Activated T-cell treated with anti-CD3 and anti-CD28 coated beads, Interleukin-2, amount 50 U/mL, for 72 hours (primary cell): ENCODE measurements at regions not wholly inside any gene's neighbourhood (a gene's known extent, or its start where the extent isn't known, plus 50 kb on each side); places are given as distances from the start of the nearest gene placed in this dataset.
"Not testable (repeated sequence)": the region's sequence is repeated elsewhere in the genome, so short reads cannot be mapped to it uniquely, and the experiment has no call there.

Experiments used
- ATAC-seq, 2 donors: fragments of 150-1000 bp; cut with Tn5 transposase; replicated peaks in 1 of 2; 2 replicates each; pipeline ENCODE4 v1.10.0; 2021; ENCODE audit warnings: moderate library complexity in 2 of 2, mild to moderate bottlenecking in 1 of 2
- DNase-seq, 2 donors: peaks; one replicate each; pipeline ENCODE4 v3.0.0; 2021 to 2022; ENCODE audit warnings: mixed read lengths in 1 of 2
- H3K27ac Mint-ChIP-seq: one replicate; pipeline ENCODE4 v1.8.0; 2022; ENCODE audit warnings: mild to moderate bottlenecking, moderate library complexity, mixed read lengths
- H3K27me3 Mint-ChIP-seq: one replicate; pipeline ENCODE4 v1.8.0; 2022; ENCODE audit warnings: low read depth, mixed read lengths
- H3K36me3 Mint-ChIP-seq, 2 donors: one replicate each; pipeline ENCODE4 v1.8.0; 2022; ENCODE audit warnings: mixed read lengths in 2 of 2, mild to moderate bottlenecking in 1 of 2; ENCODE audit not compliant: insufficient read depth in 2 of 2
- H3K4me1 Mint-ChIP-seq: one replicate; pipeline ENCODE4 v1.8.0; 2022; ENCODE audit warnings: low read depth, mixed read lengths
- H3K4me3 Mint-ChIP-seq, 2 donors: one replicate each; pipeline ENCODE4 v1.8.0; 2022; ENCODE audit warnings: mild to moderate bottlenecking in 2 of 2, mixed read lengths in 2 of 2, moderate library complexity in 2 of 2
- H3K9me3 Mint-ChIP-seq, 2 donors: one replicate each; pipeline ENCODE4 v1.8.0; 2022; ENCODE audit warnings: mixed read lengths in 2 of 2

DNA sequence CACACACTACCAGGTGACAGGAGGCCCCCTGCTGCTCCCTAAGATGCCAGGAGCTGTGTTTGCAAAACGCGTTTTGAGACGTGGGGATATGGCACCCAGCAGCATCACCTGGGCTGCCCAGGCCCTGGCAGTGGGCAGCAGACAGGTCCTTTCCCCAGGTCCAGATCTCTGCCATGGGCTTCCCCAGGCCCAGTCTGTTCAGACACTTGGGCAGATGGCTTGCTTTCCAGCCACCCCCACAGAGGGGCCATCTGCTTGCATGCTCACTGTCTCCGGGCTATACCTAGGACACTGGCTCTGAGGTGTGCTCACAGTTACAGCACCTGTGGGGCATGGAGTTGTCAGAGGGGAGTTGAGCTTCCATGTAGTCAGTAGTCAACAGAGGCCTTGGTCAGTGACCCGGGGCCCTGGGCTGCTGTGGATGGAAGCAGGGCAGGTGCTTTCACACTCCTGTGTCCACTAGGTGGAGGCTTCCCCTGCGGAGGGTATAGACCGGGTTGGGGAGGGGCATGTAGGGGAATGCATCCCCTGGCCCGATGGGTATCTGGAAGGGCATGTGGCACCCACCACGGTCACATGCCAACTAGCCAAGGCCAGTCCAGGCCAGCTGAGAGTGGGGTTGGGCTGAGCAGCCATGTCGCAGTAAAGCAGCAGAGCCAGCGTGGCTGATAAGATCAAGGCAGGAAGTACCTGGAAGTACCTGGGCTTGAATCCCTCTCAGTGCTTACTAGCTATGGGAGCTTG, 185.4 kb upstream of the SLC24A3 start:
- ATAC-seq, result no peak
- peaks cover 0 to 1% of the 10 kb centered on the region in 2 donors for H3K9me3 Mint-ChIP-seq
- H3K27ac Mint-ChIP-seq, result no peak overlapping the region
- no peak overlapping the region for H3K4me3 Mint-ChIP-seq
- H3K4me1 Mint-ChIP-seq, result no peaks in the 10 kb centered on the region
- DNase-seq, result no peak
- H3K27me3 Mint-ChIP-seq, result no peaks in the 10 kb centered on the region
- H3K36me3 Mint-ChIP-seq, result no peaks in the 10 kb centered on the region

DNA sequence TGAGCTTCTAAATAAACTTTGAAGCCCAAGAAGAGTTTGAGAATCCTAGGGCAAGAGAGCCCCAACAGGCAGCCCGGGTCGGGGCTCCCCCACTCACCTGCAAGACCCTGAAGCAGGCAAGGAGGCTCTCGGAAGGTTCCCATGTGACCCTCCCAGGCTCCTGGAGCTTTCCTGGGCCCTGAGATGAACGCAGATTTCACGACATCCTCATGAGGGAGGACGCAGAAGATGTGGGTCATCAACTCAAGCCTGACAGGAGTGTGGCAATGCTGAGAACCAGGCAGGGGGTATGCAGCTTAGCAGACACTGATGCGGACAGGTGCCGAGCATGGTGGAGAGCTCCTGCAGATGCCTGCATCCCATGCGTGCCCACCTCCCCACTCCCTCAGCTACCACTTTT, 184.5 kb upstream of the SLC24A3 start:
- Mint-ChIP-seq H3K27me3 (no peaks in the 10 kb centered on the region), H3K4me1 (no peaks in the 10 kb centered on the region), H3K36me3 (no peaks in the 10 kb centered on the region), H3K9me3 (peaks cover 0 to 1% of the 10 kb centered on the region in 2 donors), H3K4me3 (no peak overlapping the region), H3K27ac (no peak overlapping the region)
- ATAC-seq (no peak), DNase-seq (no peak)

DNA sequence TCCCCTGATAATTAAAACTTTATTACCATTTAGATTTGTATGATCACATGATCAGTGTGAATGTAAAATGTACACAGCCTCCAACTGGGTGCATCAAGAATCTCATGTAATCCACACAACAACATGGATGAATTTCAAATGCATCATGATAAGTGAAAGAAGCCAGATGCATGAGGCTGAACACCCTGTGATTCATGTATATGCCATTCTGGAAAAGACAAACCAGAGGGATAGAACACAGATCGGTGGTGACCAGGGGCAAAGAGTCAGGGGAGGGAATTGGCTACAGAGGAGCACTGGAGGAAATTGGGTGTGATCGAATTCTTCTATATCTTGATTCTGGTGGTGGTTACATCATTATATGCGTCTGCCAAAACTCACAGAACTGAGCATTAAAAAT, 170.7 kb upstream of the SLC24A3 start:
- no peak for DNase-seq
- H3K4me1 Mint-ChIP-seq, result no peaks in the 10 kb centered on the region
- no peaks in the 10 kb centered on the region for H3K27me3 Mint-ChIP-seq
- ATAC-seq, result no peak
- H3K36me3 Mint-ChIP-seq, result no peaks in the 10 kb centered on the region
- no peak overlapping the region for H3K27ac Mint-ChIP-seq
- no peaks in the 10 kb centered on the region for H3K9me3 Mint-ChIP-seq
- no peak overlapping the region for H3K4me3 Mint-ChIP-seq

DNA sequence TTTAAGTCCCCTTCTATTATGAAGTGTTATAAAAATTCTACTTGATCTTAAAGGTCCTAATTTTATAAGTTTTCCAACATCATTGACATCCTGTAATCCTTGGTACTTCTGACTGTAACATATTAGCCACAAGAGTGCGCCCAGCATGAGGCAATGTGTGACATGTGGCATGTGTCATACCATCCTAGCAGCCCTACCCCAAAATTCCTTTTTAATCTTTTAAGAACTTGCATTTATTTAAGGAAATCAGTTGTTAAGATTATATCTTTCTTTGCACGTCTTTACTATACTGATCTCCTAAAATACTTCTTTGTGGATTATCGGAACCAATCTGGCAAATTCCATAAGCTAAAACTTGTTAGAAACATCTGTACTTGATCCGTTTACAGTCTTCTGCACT, 167.1 kb upstream of the SLC24A3 start:
- Mint-ChIP-seq H3K27ac (no peak overlapping the region), H3K4me3 (no peak overlapping the region), H3K9me3 (no peaks in the 10 kb centered on the region), H3K4me1 (no peaks in the 10 kb centered on the region), H3K36me3 (no peaks in the 10 kb centered on the region), H3K27me3 (no peaks in the 10 kb centered on the region)
- DNase-seq (no peak), ATAC-seq (no peak)

DNA sequence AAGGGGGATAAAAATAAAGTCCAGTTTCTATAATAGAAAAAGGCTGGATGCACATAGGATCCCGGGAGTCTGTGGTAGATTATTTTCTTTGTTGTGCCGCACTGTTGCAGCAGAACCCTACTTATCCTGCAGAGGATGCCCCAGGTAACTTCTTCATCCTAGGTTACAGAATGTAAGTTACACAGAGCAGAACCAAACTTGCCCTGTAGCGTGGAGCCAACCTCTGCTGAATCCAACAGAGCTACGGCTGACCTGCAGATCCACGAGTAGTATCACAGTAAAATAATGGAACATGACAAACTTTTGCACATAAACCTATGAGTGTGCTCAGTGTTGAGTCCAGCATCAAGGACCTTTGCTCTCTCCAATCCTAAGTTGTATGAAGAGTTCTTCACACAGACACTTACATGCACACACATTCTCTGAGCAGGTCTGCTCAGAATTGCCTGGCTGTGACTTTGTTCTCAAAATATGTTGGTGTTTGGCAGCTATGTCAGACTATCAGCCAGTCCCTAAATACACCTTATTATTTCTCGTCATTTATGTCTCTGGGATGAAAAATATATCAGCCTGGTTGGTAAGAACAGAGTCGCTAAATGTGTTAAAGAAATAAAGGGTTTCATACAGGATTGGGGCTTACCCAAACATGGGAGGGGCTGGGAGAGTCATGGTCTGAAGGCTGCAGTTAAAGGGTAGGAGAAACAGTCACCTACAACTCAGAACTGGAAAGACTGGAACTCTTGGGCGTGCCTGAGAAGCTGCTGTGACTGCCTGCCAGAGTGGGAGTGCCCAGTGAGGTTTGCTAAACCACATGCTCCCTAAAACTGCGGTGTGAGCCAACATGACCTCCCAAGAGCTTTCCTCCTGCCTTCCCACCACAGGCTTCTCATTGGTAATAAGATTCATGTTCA, 165.1 kb upstream of the SLC24A3 start:
- no peaks in the 10 kb centered on the region for H3K36me3 Mint-ChIP-seq
- H3K4me1 Mint-ChIP-seq, result no peaks in the 10 kb centered on the region
- H3K4me3 Mint-ChIP-seq, result no peak overlapping the region
- no peaks in the 10 kb centered on the region for H3K9me3 Mint-ChIP-seq
- H3K27ac Mint-ChIP-seq, result no peak overlapping the region
- DNase-seq (no peak), ATAC-seq (no peak)
- no peaks in the 10 kb centered on the region for H3K27me3 Mint-ChIP-seq

DNA sequence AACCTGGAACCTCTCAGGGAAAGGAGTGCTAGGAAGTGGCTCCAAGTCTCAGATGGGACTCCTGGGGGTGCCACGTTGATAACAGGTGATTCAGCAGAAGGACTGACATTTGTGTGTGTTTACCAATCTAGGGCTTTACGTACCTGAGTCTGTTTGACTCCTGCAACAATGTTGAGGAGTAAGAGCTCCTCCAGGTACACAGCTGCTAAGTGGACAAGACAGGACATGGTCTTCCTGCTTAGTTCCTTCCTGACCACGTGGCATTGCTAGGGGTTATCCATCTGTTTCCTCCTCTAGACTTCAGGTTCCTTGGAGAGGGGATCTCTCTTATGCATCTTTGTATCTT, 164.5 kb upstream of the SLC24A3 start:
- Mint-ChIP-seq H3K4me3 (no peak overlapping the region), H3K27me3 (no peaks in the 10 kb centered on the region), H3K36me3 (no peaks in the 10 kb centered on the region), H3K4me1 (no peaks in the 10 kb centered on the region), H3K9me3 (no peaks in the 10 kb centered on the region), H3K27ac (no peak overlapping the region)
- no peak for ATAC-seq
- DNase-seq, result no peak

DNA sequence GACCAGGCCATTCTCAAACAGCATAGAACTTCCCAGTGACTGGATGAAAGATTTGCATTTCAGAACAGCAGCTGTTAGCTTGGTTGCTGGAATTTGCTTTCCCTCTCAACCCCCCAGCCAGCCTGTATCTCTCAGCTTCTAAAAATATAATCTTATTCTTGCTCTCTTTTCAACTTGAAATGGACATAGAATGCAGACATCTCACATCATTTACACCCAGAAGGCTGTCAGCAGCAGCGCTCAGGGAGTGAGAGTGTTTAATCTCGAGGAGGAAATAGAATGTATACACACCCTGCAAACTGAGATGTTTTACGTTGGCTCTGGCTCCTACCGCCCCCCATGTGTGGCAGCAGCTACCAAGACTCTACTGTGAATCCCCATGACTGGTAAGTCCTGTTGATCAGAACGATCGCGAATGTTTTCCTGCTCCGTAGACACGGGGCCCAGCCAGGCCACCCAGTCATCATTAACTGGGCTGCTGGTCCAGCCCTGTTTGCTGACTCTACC, 163.4 kb upstream of the SLC24A3 start:
- ATAC-seq, result no peak

DNA sequence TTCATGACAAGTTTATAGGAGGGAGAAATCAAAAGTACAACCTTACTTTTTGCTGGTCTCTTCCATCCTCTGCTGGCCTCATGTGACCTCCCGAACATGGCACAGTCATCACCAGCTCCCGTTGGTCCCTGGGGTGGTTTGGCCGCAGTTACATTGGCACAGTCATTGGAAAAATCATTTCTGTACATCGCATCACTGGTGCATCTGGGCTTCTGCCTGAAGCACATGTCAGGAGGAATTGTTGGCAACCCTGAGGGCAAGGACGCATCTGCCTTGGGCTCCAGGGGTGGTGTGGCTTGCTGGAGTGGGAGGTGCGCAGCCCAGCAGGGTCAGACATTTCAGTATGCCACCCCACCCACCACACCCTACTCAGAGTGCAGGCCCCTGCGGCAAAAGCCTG, 162.9 kb upstream of the SLC24A3 start:
- H3K36me3 Mint-ChIP-seq, result no peaks in the 10 kb centered on the region
- no peak for DNase-seq
- no peak overlapping the region for H3K4me3 Mint-ChIP-seq
- H3K4me1 Mint-ChIP-seq, result no peaks in the 10 kb centered on the region
- peaks cover 7% of the 10 kb centered on the region for H3K27me3 Mint-ChIP-seq
- no peak for ATAC-seq
- no peak overlapping the region for H3K27ac Mint-ChIP-seq
- H3K9me3 Mint-ChIP-seq, result no peaks in the 10 kb centered on the region

More for the DNA sequence above, 163.4 kb upstream of the SLC24A3 start:
- no peak overlapping the region for H3K4me3 Mint-ChIP-seq
- DNase-seq, result no peak
- no peak overlapping the region for H3K27ac Mint-ChIP-seq
- peaks cover 7% of the 10 kb centered on the region for H3K27me3 Mint-ChIP-seq
- H3K36me3 Mint-ChIP-seq, result no peaks in the 10 kb centered on the region
- H3K4me1 Mint-ChIP-seq, result no peaks in the 10 kb centered on the region
- H3K9me3 Mint-ChIP-seq, result no peaks in the 10 kb centered on the region

DNA sequence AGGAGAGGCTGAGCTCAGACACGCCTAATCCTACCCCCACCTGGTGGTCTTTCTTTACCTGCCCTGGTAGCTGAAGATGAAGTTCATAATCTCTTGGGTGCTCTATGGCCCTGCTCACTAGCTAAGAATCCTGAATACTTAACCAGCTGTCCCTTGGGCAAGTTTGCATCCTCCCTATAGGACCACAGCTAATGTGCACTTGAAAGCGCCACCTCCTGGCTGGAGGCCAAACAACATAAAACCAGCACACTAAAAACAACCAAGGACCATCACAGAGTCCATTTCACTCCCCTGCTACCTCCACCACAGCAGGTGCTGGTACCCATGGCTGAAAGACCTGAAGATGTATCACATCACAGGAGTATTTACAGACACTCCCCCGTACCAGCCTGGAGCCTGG, 155.5 kb upstream of the SLC24A3 start:
- ATAC-seq (no peak), DNase-seq (peak in 1 of 2 donors; percentile 1)
- Mint-ChIP-seq H3K36me3 (peaks cover 5 to 9% of the 10 kb centered on the region in 2 donors), H3K4me1 (no peaks in the 10 kb centered on the region), H3K27me3 (peaks cover 7% of the 10 kb centered on the region), H3K9me3 (peaks cover 12 to 13% of the 10 kb centered on the region in 2 donors), H3K4me3 (no peak overlapping the region), H3K27ac (no peak overlapping the region)

DNA sequence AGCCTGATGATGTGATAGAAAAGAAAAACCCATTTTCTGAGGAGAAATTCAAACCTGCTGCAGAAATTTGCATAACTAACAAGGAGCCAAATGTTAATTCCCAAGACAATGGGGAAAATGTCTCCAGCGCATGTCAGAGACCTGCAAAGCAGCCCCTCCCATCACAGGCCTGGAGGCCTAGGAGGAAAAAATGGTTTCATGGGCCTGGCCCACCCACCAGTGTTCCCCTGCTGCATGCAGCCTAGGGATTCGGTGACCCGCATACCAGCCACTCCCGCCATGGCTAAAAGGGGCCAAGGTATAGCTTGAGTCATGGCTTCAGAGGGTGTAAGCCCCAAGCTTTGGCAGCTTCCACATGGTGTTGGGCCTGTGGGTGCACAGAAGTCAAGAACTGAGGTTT, 147.7 kb upstream of the SLC24A3 start:
- not testable (repeated sequence) for H3K27ac Mint-ChIP-seq, ATAC-seq, H3K36me3 Mint-ChIP-seq, H3K27me3 Mint-ChIP-seq, H3K4me1 Mint-ChIP-seq, DNase-seq, H3K4me3 Mint-ChIP-seq
- peaks cover 13 to 22% of the 10 kb centered on the region in 2 donors for H3K9me3 Mint-ChIP-seq

DNA sequence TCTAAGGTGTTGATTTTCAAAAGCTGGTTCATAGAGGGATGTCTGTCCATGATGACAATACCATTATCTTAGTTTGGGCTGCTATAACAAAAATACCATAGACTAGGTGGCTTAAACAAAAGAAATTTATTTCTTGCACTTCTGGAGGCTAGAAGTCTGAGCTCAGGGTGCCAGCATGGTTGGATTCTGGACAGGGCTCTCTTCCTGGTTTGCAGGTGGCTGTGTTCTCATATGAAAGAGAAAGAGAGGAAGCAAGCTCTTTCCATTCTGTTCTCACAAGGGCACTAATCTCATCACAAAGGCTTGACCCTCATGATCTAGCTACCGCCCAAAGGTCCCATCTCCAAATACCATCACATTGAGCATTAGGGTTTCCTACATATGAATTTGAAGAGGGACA, 144.5 kb upstream of the SLC24A3 start:
- no peak overlapping the region for H3K27ac Mint-ChIP-seq
- peaks cover 5 to 9% of the 10 kb centered on the region in 2 donors for H3K9me3 Mint-ChIP-seq
- no peaks in the 10 kb centered on the region for H3K4me1 Mint-ChIP-seq
- DNase-seq, result no peak
- no peak overlapping the region for H3K4me3 Mint-ChIP-seq
- no peaks in the 10 kb centered on the region for H3K27me3 Mint-ChIP-seq
- ATAC-seq, result no peak
- H3K36me3 Mint-ChIP-seq, result peaks cover 4 to 6% of the 10 kb centered on the region in 2 donors

DNA sequence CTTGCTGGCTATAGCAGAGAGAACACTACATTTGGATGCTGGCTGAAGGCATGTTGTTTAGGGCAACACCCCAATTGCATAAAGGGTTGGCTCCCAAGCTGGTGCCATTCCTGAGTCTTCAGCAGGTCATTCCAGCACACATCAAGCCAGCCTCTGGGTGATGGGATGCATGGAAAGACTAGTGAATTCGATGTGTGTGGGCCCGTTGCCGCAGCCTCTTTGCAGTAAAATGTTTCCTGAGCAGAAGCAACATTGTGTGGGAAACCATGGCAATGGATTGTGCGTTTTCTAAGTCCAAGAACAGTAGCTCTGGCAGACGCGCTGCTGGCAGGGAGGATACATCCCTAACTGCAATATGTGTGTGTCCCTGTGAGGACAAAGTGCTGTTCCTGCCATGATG, 142.4 kb upstream of the SLC24A3 start:
- H3K9me3 Mint-ChIP-seq, result no peaks in the 10 kb centered on the region
- H3K27ac Mint-ChIP-seq, result no peak overlapping the region
- no peaks in the 10 kb centered on the region for H3K27me3 Mint-ChIP-seq
- no peak for DNase-seq
- H3K36me3 Mint-ChIP-seq, result no peaks in the 10 kb centered on the region
- no peak overlapping the region for H3K4me3 Mint-ChIP-seq
- ATAC-seq, result no peak
- H3K4me1 Mint-ChIP-seq, result peaks cover 4% of the 10 kb centered on the region

DNA sequence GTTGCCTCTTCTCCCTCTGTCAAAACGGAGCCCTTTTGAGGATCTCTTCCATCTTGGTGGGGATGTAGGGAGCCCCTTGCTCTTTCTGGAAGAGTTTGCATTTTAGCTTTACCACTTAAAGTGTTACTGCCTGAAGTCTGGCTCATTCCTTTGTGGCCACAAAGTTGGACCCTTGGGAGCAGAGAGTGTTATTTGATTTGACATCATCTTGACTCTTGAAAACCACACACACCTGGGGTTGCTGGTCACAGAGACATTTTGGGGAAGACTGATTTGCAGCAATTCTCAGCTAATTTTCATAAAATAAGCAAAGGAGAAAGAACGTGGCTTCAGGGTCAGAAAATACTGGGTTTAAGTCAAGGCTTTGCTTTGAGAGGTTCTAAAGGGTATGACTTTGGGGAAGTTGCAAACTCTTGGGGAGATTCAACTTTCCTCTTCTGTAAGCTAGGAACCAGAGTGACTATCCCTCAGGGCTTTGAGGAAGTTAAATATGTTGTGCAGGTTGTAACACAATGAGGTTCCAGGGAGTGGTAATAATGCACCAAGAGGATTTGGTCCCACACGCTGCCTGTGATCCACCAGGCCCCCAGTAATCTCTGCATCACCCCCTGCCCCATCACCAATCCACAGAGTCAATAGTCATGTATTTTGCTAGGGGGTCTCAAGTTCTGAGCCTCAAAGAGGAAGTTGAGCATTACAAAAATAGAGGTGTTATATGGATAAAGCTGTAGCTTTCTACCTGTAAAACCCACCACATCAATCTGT, 141.6 kb upstream of the SLC24A3 start:
- no peak overlapping the region for H3K4me3 Mint-ChIP-seq
- H3K4me1 Mint-ChIP-seq, result peaks cover 6% of the 10 kb centered on the region
- no peaks in the 10 kb centered on the region for H3K9me3 Mint-ChIP-seq
- no peaks in the 10 kb centered on the region for H3K36me3 Mint-ChIP-seq
- no peaks in the 10 kb centered on the region for H3K27me3 Mint-ChIP-seq
- no peak overlapping the region for H3K27ac Mint-ChIP-seq
- no peak for ATAC-seq
- DNase-seq, result no peak
